NCI-H774 (cell line): ENCODE measurements at regions not wholly inside any gene's neighbourhood (a gene's known extent, or its start where the extent isn't known, plus 50 kb on each side); places are given as distances from the start of the nearest gene placed in this dataset.

Source experiments
- DNase-seq: peaks from one replicate; lab custom pipeline; 2025; lab: John Stamatoyannopoulos, UW

DNA sequence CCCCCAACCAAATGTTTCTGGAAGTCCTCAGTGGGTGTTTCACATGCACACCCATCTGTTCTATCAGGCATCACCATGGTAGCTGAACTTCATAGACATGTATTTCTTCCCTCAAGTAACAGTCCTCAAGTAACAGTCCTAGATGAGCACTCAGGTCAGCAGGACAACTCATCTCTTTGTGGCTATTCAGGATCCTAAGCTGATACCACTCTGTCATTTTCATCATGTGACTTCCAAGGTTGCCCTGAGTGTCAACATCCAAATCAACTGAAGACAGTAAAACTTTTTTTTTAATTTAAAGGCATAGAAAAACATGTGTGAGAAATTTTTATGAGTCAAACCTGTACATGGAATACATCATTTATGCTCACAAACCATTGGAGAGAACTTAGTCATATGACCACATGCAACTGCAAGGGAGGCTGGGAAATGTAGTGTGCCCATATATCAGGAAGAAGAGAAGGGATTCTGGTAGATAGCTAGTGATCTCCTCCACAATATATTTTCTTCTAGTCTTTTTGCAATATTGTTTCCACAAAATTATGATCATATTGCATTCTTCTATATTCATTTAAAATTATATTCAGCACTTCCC lies 64.2 kb upstream of the FST start:
- DNase-seq, result no peak

DNA sequence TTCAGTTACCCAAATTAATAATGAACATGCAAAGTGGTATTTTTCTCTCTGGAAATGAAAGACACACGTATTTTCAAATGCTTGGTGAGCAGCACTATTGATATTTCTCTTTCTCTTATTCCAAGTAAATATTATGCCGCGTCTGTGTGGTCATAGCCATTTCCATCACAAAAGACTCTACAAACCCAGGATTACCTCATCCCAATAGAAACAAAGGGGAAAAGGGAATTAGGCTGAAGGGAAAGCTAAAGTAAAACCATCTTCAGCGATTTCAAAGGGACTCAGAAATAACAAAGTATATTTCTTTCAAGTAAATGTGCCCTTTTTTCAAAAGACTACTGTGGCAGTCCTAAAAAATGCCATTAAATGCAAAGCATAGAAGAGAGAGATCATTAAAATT lies 62.0 kb upstream of the FST start:
- DNase-seq, result peak; percentile 62

DNA sequence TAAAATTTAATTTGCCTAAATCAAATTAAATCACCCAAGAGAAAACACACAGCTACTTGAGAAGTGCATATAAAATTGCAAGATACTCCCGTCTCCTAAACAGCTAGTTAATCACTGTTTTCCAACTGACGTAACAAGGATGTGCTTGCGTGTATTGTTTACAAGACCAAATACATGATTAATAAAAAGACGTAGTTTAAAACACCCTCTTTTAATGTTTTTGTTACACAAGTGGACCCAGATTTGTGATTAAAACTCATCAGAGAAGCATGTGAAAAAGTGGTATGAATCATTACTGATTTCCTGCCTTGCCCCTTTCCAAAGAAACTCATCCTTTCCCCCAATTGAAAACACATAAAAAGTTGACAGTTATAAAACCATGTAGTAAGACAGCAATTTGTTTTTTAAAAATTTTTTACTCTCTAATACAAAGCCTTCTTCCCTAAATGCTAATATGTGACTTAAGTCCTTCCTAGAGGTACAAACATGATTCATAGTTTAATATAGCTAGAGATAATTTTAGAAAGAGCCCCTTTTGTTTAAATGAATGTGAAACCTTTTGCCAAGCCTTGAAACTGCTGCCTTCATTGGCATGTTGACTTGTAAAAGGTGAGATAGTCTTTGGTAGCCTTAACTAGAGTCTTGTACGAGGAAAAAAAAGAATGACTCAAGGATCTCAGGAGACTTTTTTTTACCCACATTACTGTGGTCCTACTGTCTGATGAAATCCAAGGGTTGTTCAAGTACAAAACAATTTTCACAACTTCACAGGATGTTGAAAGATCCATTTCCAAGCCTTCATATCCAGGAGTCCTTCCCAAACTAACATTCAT lies 61.4 kb upstream of the FST start:
- DNase-seq, result peak; percentile 6

DNA sequence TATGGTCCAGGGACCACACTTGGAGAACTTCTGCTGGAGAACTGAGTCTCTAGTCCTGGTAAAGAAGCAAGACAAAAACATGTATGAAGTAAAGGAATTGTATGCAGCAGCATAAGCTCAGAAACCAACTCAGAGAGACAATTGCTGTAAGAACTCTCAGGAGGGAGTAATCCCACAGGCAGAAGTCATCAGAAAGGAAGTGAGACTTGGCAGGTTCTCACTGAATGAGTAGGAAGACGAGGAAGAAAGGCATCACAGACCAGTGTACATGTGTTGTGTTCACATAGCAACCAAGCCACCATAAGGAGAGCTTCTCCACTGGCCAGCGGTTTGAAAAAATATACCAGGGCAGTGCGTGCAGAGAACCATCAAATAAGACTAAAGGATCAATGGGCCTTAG lies 57.9 kb upstream of the FST start:
- DNase-seq, result no peak

DNA sequence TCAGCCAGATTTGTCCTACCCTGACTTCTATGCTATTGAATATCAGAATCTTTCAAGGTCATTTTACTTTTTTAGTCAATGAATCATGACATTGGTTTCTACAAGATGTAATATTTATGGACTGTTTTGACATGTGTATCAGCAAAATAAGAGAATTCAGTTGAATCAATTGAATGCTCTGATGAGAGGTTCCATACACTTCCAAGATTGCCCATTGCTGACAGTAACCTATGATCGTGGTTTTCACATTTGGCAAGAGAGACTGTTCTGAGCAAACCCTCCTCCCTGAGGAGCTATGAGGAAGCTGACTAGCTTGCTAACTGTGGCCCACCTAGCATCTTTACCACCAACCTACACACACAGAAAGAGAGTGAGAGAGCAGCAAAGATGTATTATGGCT lies 56.7 kb upstream of the FST start:
- DNase-seq, result no peak

DNA sequence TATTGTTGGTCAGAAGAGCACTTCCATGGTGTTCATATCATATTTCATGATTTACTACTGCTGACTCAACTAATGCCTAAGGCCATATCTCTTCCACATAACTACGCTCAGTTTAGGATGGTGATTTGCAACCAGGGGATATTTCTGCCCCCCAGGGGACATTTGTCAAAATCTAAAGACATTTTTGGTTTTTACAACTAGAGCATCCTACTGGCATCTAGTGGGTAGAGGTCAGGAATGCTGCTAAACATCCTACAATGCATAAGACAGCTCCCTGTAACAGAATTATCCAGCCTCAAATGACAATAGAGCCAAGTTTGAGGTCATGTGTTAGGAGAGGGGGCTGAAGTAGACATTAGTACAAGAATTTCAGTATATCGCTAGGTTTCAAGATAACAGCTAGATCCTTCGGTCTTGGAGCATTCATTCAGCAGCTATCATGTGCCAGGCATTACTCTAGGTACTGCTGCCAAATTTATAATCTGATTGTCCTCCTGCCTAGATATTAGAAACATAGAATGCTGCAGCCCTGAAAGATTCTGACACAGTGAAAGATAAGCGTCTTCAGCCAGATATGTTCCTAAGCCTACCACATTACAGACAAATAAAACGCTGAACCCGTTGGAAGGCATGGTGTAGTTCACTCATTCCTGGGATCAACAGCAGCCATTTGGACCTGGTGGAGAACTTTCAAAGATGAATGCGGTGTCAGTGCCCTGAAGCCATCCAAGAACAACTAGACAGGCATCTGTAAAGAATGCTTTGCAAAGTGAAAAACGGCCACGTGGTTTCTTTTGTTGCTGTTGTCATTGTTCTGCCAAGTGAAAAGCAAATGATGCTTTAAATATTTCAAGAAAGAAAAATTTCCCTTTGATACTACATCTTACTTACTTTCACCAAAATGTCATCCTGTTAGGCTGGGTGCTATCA lies 55.5 kb upstream of the FST start:
- no peak for DNase-seq

DNA sequence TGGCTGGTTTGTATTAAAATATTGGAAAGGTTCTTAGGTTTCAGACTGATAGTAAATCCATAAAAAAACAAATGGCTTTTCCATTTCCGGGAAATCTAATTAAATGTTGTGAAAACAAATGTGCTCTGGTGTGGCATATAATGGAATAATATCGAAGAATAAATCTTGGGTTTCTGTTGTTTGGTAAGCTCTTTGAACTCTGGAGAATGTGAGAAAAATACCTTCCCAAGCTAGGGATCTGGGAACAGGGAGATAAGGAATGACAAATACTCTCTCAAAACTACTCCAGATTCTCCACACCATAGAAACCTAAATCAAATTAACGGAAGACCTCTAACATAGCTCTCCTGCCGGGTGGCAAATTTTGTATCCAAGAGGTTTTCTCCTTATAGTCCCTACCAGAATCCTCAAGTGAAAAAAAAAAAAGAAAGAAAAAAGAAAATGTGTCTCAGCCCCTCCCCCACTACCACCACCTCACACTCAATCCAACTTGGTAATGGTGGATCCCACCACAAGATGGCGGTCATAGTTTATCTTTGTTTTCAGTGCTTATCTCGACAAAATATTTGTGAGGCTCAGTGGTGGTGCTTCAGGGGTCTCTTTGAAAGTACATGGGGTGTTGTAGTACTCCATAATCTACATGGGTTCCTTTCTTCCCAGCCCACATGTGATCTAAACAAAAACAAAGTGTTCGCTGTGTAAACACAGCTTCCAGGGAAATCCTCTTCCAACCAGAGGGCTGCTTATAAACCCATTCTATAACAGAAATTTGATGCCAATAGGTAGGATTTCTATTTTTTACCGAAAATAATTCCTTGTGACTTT lies 54.5 kb upstream of the FST start:
- DNase-seq, result no peak

DNA sequence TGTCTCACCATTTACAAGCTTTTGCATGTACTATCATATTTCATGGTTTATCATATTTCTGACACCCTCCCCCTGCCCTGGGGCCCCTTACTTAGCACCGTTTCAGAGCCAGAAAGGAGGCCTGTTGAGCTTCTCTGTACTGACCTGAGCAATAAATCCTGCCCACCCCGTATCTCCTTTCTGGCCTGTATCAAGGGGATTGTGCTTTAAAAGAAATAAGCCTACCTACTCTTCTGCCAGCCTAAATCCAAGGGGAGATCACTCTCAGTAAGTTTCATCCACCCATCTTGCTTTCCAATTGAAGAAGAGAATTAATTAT lies 54.0 kb upstream of the FST start:
- DNase-seq, result no peak

DNA sequence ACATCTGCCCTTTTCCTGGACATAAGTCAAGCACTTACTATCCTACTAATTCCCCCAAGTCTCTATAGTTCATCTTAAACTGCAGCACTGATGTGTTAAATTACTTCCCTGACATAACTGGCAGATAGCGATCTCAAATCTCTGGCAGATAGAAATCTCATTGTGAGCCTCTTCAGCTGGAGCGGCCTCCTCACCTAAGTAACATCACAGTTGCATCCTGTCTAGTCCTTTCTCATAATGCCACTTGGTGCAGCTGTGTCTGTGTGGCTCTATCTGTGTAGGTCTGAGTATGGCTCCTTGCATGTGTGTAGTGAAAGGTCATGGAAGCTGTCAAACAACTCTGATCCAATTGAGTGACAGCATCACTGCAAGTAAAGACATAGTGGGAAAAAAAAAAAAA lies 53.6 kb upstream of the FST start:
- no peak for DNase-seq

DNA sequence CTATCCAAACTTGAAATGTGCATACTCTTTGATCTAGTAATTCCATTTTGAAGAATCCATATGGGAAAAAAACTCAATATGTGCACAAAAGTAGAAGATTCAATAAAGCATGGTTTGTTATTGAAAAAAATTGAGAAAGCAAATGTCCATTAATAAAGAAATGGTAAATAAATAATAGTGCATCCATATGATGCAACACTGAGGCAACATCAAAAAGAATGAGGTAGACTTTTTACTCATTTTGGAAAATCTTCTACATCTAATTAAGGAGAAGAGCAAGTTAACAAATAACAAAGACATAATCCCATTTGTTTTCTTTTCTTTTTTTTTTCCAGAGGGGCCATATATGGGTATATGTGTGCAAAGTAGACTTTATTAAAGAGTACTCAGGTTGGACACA lies 52.5 kb upstream of the FST start:
- no peak for DNase-seq

DNA sequence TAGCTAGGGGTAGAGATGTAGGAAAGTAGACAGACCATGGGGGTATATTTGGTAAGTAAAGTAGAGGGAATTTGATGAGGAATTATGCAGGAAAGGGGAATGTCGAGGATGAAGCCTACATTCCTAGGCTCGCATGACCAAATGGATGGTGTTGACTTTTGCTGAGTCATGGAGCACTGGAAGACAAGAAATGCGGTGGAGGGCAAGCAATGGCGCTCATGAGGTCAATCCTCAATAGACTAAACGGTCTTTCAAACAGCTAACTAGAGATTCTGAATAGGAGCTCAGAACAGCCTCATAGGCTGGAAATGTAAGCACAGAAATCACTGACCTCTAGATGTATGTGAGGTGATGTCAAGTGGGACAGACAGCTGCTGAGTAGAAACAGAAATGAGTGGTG lies 50.7 kb upstream of the FST start:
- no peak for DNase-seq

DNA sequence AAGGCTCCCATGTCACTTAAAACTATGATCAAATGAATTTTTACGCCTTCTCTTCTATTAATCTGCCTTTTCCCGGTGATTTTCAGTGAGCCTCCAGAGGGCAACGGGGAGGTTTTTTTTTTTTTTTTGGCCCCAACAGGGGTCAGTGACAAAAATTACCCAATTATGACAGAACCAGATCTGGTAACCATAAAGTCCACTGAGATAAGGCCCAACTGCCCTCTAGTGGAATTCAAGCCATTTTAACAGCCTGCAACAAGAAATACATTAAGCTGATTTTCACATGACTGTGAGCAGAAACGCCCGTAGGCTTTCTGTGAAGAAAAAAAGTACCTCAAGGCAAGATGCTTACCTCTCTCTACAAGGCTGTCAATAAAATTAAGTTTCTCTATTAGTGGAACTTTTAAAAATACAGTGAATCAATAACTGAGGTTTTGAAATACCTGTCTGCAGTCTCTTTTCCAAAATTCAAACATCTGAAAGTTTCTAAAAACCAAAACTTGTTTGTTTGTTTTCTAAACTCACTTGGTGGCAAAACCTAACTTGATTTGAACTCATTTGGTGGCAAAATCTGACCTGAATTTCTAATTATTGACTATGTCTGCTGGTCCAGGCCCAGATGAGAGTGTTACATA lies 49.7 kb upstream of the FST start:
- DNase-seq, result no peak
